GM21381 (cell line): ENCODE measurements at regions not wholly inside any gene's neighbourhood (a gene's known extent, or its start where the extent isn't known, plus 50 kb on each side); places are given as distances from the start of the nearest gene placed in this dataset.

ENCODE experiments used
- ATAC-seq: cut with Tn5 transposase; IDR thresholded peaks from one replicate; pipeline ENCODE4 v1.9.1; 2021; ENCODE audit warnings: mild to moderate bottlenecking, moderate library complexity; ENCODE audit not compliant: unreplicated experiment

DNA sequence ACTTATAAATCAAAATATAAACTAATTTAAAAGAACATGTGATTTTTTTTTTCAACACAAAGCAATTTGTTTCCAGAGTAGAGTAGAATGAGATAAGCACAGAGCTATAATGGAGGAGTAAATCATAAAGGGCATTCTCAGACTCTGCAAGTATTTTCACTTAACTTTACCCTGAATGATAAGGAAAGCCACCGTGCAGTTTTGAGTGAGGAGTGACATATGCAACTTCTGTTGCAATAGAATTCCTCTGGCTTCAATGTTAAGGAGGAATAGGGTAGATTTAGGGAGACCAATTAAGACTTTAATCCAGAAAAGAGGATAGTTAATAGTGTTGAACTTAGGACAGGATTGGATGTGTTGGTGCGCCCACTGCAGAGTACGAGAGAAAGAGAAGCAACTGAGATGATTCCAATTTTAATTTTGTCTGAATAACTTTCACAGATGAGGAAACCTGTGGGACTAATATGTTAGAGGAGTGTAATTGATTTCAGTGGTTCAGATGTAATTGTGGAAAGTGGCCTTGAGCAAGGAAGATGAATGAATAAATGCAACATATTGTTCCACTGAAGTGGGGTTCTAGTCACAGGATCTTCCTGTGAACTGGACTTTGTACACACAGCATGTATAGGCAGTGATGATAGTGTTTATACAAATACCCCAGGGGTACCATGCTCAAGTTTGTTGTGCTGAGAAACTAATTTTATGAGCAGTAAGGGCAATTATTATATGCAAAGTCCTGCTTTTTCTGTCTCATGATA lies 255.5 kb upstream of the ANO3 start:
- no peak for ATAC-seq

- ATAC-seq, result peak; percentile 64
Measured at GRCh38 chr11:26078231-26078821, 253.6 kb upstream of the ANO3 start.

- no peak for ATAC-seq
Measured at GRCh38 chr11:26084313-26084712, 247.6 kb upstream of the ANO3 start.

DNA sequence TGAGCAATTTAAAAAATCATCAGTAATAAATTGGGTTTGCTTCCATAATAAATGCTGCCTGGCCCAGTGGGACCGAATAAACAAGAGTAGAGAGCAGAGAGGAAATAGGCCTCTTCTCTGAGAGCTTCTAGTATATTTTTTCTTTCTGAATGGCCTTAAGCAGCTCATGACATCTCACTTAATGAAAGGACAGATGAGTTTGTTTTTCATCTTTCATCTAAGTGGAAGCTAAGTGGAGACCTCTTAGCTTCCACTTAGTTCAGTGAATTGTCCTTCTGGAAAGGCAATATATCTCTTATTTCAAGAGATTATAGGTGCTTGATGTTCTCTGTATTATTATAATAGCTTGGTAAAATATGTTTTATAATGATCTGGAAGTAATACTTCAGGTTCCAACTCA lies 245.9 kb upstream of the ANO3 start:
- no peak for ATAC-seq

GRCh38 chr11:26087120-26087935 lies 244.6 kb upstream of the ANO3 start:
- ATAC-seq, result peak; percentile 94

DNA sequence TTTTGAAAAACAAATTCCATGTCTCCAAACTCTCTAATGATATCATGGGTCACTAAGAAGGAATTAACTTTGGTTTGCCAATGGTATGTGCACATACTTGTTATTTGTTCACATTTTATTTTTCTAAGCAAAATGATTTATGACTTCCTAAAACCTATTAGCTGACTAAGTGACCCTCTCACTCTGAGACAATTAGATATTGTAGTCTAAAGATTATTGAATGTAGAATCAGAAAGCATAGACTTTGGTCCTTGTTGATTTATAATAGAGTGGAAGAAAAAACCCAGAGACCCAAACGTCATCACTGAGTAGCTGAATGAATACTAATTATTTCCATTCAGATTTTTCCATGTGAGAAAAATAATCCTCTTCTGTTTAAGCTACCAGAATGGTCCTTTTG lies 243.5 kb upstream of the ANO3 start:
- ATAC-seq, result no peak

GRCh38 chr11:26090651-26091050 lies 241.3 kb upstream of the ANO3 start:
- ATAC-seq, result no peak

DNA sequence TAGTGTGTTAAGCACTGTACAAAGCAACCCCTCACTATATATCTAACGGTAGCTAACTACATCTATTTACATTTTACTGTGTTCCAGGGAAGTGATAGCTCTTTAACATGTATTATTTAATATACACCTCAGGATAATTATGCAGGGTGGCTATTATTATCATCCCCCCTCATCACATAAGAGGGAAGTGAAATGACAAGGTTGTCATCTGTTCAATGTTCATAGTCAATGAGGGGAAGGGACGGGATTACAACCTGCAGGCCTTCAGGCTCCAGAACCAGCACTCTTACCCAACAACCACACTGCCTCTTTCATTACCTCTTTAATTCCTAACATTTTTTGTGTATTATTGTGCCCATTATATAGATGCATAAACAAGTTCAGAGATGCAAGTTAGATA lies 238.7 kb upstream of the ANO3 start:
- no peak for ATAC-seq

- ATAC-seq, result no peak
Measured at GRCh38 chr11:26095340-26095739, 236.6 kb upstream of the ANO3 start.

GRCh38 chr11:26096451-26096850 lies 235.5 kb upstream of the ANO3 start:
- no peak for ATAC-seq

DNA sequence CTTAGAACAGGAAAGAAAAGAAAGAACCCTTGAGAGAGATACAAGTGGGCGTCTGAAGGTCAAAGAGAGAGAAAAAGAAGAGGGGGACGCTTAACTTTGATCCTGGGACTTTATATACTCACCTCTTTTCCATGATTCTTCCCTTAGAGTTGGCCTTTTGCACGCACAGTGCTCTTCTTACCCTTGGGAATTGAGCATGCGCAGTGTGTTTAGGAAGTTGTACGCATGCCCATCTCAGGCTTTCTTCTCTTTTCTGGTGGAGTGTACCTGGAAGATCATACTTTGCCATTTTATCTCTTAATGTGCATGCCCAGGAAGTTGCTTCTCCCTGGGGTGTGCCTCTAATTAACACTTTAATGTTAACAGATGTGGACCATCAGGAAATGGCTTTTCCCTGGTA lies 229.6 kb upstream of the ANO3 start:
- ATAC-seq, result no peak

- ATAC-seq, result no peak
Measured at GRCh38 chr11:26105762-26106423, 226.0 kb upstream of the ANO3 start.

DNA sequence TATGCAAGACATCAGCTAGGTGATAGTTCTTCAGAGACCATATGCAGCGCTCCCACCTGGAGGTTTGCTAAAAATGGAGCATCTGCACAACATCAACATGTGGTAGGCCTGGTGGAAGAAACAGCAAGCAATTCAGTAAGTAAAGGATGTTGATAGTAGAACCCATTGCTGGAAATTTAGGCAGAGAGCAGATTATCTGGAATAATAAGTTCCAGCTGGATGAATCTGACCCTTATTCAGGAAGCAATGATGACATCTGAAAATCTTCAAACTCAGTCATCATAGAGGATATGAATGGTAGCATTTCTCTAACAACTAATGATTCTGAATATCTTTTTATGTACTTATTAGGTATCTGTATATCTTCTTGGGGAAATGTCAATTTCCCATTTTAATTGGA lies 225.2 kb upstream of the ANO3 start:
- ATAC-seq, result no peak

DNA sequence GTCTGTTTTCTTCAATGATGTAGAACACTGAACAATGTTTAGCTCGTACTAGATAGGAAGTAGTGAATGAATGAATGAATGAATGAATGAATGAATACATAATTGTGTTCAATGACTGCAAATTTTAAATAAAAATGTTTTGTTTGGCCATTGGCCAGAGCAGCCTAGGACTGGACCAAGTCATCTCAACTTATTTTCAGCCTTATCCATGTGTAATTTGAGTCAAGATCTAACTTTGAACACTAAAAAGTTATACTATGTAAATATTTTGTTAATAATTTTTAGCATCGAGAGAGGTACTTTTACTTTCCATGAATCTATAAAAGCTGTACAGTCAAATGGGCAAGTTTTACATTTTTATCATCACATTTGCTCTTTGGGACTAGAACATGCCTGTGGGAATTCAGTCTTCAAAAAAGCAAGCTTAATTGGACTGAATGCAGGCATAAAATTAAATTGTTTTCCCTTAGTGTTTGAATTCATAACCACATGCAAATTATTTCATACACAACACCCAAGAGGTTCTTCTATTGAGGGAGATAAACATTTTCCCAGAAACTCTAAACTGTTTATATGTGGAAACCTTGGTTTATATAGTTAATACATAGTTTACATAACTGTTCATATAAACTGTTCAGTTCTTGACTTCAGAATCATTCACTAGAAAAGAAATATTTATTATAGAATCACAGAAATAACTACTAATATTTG lies 222.1 kb upstream of the ANO3 start:
- no peak for ATAC-seq

DNA sequence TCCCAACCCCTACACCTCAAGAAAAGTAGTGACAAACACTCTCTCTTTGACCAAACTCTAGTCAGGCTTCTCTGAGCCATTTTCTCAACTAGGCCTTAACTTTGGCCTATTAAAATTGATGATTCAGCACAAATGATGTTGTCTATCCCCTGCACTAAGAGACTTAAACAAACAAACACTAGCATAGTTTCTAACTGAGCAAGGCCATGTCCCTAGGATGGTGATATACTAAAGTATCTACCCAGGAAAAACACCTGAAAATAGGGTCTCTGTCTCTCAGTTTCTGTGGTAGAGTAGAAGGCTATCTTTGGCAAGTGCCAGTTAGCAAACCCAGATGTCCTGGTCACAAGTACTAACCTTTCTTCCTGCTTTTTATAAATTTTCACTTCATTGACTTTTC lies 219.7 kb upstream of the ANO3 start:
- no peak for ATAC-seq

DNA sequence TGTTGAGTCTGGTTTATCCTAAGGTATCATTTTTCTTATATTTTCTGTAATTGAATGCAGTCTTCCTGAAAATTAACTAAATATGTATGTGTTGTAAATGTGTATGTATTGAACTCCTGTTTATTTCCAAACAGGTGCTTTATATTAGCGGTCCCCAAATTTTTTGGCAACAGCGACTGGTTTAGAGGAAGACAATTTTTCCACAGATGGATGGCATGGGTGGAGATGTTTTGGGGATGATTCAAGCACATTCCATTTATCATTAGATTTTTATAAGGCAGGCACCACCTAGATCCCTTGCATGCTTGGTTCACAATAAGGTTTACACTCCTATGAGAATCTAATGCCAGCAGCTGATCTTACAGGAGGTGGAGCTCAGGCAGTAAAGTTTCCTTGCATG lies 210.5 kb upstream of the ANO3 start:
- ATAC-seq, result no peak

GRCh38 chr11:26126741-26127140 lies 205.2 kb upstream of the ANO3 start:
- no peak for ATAC-seq

GRCh38 chr11:26127336-26127735 lies 204.6 kb upstream of the ANO3 start:
- ATAC-seq, result no peak

DNA sequence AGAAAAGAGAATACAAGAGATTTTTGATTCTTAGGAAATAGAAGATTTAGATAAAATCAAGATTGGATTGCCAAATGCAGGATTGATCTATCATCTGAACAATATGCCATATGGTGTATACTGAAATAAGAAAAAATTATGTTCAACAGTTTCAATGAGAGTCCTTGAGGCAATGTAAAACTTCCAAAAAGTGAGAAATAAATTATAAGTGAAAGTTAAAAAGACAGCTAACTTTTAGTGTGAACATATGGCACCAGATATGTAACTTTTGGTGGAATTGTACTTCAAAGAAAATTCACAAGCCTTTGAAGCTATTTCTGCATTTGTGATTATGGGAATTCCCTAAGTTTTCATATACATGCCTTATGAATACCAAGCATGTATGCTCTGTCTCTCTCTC lies 200.5 kb upstream of the ANO3 start:
- ATAC-seq, result no peak

- ATAC-seq, result no peak
Measured at GRCh38 chr11:26134053-26134452, 197.9 kb upstream of the ANO3 start.
